ENCODE measurements at regions not wholly inside any gene's neighbourhood (a gene's known extent, or its start where the extent isn't known, plus 50 kb on each side); places are given as distances from the start of the nearest gene placed in this dataset.
A peak's percentile ranks its signal among the peaks of the same experiment; 100 is the strongest.

- TF ChIP-seq CTCF (IDR thresholded peaks at IDR 0.05) (peak; percentile 49 to 73 (median 64)), POLR2A (IDR thresholded peaks at IDR 0.05) (no peak)
Measured at GRCh38 chr16:85296859-85297660, 184.8 kb upstream of the CIBAR2 start.
